RPMI8226 (cell line): ENCODE measurements at regions not wholly inside any gene's neighbourhood (a gene's known extent, or its start where the extent isn't known, plus 50 kb on each side); places are given as distances from the start of the nearest gene placed in this dataset.
"Not testable (repeated sequence)": the region's sequence is repeated elsewhere in the genome, so short reads cannot be mapped to it uniquely, and the experiment has no call there.

Source experiments
- DNase-seq: peaks from one replicate; pipeline ENCODE4 v3.0.0-alpha.2; 2015

- DNase-seq, result no peak
Measured at GRCh38 chr1:38746941-38747600, 112.5 kb downstream of the RRAGC start.

- no peak for DNase-seq
Measured at GRCh38 chr1:38746402-38746935, 113.1 kb downstream of the RRAGC start.

GRCh38 chr1:38745476-38746401 is 113.8 kb downstream of the RRAGC start:
- DNase-seq, result no peak

DNA sequence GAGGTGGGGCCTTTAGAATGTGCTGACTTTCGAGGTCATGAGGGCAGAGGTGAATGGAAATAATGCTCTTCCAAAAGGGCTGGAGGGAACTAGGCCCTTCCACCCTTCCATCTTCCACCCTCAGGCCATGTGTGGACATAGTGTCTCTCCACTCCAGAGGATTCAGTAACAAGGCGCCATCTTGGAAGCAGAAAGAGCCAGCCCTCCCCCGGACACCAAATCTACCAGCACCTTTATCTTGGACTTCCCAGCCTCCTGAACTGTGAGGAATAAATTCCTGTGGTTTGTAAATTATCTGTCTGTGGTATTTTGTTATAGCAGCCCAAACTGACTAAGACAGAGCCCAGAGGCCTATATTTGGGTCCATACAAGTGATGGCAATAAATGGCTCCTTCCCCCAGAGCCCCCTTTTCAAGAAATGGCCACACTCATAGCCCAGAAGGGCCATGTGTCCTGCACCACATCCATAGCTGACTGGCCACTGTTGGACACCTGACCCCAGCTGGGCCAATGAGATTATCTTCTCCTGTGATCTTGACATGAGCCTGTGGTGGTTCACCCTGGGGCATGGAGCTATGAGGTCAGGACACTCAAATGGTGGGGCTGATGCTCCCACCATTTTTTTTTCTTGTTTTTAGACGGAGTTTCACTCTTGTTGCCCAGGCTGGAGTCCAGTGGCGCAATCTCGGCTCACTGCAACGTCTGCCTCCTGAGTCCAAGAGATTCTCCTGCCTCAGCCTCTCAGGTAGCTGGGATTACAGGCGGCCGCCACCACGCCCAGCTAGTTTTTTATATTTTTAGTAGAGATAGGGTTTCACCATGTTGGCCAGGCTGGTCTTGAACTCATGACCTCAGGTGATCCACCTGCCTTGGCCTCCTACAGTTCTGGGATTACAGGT is 114.9 kb downstream of the RRAGC start:
- no peak for DNase-seq

DNA sequence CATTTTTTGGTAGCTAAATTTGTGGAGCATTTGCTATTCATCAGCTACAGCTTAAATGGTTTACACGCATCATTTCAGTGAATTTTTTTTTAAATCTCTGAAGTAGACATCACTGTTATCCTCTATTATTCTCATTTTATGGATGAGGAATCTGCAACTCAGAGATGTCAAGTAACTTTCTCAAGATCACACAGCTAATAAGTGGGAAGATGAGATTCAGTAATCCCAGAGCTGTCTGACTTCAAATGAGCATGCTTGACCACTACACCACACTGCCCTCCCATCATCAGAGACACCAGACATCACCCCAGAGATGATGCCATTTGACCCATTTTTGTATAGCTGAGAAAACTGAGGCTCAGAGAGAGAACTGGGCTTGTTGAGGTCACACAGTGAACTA is 116.4 kb downstream of the RRAGC start:
- no peak for DNase-seq

DNA sequence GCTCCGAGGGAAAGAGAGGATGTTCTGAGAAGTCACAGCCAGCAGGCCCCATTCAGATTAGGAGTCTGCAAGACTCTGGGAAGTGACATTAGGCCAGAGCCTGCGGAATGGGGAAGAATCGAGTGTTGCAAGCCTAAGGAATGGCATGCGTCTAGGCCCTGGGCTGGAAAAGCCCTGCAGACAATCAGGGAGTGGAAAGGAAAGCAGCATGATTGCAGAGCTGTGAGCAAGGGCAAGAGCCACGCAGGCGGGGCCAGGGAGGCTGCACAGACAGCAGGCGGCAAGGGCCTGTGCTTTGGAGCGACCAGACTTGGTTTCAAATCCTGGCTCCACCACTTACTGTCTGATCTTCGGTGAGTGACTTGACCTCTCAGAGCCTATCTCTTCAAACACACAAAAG is 118.2 kb downstream of the RRAGC start:
- DNase-seq, result no peak

GRCh38 chr1:38740487-38740886 is 119.1 kb downstream of the RRAGC start:
- no peak for DNase-seq

DNA sequence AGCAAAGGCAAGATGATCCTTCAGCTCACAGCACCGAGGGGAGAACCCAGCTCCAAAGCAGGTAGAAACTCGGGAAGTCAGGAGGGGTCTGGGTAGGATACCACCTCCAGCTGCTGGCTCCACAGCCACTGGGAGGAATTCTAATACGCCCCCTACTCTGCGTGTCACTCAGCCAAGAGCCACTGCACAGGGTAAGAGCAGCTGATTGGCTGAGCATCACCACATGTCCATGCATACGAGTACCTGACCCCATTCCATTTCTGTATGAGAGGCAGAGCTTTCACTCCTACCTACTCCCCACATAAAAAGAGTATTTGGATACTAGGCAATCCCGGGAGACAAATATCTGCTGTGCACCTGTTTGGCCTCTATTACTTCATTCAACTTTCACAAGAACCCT is 121.4 kb downstream of the RRAGC start:
- no peak for DNase-seq

- DNase-seq, result no peak
Measured at GRCh38 chr1:38736399-38736798, 123.2 kb downstream of the RRAGC start.

- no peak for DNase-seq
Measured at GRCh38 chr1:38735651-38736161, 123.9 kb downstream of the RRAGC start.

- DNase-seq, result no peak
Measured at GRCh38 chr1:38733761-38734160, 125.8 kb downstream of the RRAGC start.

- DNase-seq, result no peak
Measured at GRCh38 chr1:38730511-38731397, 128.8 kb downstream of the RRAGC start.

GRCh38 chr1:38728585-38728908 is 131.0 kb downstream of the RRAGC start:
- no peak for DNase-seq

DNA sequence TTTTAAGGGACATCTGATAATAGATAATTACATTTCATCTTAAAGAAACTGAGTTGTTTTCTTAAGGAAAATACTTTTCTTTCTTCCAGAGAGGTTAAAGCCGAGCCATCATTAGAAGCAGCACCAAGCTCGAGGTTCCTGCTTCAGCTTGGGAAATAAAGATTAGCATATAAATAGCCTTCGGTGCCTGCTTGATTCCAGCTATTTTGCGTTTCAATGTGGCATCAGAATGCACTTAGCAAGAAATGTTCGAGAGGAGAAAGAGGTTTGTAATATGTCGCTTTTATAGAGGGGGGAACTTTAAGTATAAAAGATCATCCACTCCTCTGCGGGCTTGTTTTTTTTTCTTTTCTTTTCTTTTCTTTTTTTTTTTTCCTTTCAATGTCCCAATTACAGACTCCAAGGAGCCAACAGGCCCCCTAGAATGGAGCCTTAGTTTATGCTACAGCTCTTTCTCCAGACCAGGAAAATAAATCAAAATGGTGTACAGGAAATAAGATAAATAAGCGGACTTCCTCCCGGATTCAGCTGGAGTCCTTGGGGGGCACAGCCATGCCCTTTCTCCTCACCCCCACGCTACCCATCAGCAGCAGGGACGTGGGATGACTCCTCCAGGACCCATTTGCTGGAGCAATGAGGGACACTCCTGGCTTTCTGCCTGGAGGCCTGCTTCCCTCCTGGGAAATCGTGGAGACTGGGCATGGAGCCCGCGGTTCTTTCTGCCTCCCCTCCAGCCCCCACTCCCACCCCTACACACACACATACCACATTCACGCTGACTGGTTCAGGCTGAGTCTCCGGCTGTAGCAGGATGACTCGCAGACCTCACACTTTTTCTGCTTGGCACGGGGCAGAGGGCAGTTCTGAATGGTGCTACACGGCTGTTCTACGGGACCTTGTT is 131.6 kb downstream of the RRAGC start:
- no peak for DNase-seq

- not testable (repeated sequence) for DNase-seq
Measured at GRCh38 chr1:38725321-38725961, 134.1 kb downstream of the RRAGC start.

DNA sequence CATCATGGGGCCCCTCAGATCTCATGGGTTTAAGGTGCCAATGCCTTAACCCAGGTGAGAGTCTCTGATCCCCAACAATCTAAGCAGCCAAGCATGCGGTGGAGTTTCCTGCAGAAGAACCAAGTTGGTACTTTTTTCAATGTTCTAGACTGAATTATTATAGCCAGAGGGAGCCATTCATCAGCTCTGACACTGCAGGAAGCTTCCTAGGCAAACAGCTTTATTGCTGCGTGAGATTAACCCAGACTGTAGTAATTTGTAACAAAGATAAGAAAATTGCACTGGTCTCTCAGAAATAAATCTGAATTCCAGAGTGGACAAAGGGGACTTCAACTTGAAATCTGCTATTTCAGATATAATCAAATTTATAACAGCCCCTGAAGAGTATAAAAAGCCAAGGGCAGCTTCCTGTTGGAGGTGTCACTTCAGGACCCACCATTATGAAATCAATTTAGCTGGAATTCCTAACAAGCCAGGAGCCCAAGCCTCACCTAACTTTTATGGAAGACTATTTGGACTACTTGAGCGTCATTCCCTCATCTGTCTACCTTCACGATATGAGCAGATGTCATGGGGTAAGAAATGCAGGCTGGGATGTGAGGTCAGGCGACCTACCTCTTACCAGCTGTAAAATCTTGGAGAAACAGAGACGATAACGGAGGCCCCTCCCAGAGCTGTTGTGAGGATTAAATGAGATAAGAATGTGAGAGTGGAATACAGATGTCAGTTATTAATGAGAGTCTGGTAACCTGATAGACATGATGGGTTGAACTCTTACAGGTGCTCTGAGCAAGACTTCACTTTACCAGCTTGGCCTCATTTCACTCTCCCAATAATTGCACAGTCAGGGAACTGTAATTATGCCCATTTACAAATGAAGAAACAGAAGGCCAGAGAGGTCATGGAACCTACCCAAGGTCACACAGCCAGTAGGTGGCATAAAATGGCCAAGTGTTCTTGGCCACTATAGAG is 135.1 kb downstream of the RRAGC start:
- no peak for DNase-seq

DNA sequence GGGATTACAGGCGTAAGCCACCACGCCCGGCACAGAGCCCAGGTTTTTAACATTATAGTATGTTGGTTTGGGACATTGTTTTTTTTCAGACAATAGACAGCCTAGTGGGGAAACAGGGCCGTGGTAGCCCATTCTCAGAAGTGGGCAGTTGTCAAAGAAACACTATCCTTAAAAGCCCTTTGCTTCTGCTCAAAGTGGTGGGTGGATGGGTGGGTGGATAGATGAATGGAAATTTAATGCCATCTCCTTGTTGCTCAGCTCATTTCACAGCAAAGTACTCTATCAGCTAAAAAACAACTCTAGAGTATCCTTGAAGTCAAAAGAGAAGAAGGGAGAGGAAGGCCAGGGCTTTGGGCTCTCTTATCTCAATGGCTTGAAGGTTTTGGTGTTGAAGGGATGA is 137.8 kb downstream of the RRAGC start:
- DNase-seq, result no peak

DNA sequence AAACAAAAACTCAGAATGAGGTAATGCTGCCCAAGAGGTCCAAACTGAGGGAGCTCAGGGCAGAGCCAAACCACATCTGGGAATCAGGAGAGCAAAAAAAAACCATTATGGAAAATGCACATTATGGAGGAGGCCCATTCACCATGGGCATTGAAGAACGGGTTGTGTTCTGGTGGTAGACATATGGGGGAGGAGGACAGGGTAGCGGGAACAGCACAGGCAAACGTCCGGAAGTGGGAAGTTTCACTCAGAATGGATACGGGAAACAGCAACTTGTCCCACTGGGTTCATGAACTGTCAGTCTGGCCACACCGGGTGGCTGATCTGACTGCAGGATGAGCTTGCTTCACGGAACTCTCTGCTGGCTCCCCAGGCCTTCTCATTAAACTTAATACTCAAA is 139.7 kb downstream of the RRAGC start:
- no peak for DNase-seq

DNA sequence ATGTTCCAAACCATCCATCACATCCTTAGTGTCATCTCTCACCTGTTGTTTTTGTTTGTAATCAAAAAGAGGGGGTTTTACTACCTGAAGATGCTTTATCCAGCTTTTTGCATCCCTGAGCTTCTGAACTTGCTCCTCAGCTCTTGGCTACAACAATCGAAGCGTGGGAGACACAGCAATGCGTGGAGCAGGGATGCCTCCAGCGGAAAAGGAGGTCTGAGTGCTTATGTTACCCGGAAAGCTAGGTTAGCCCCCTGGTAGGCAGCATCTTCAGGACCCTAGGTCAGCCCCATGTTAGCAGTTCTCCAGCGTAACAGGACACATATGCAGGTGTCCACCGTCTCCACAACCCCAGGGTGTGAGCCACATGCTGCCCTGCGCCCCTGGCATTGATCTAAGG is 141.5 kb downstream of the RRAGC start:
- no peak for DNase-seq
